K562 (cell line): ENCODE measurements at regions not wholly inside any gene's neighbourhood (a gene's known extent, or its start where the extent isn't known, plus 50 kb on each side); places are given as distances from the start of the nearest gene placed in this dataset.

Source experiments
- ETS2 ChIP-seq: IDR thresholded peaks from 2 replicates; pipeline ENCODE4 v1.6.1; 2016; ENCODE audit warnings: borderline replicate concordance, missing genetic modification characterization, mild to moderate bottlenecking, moderate library complexity, missing compliant biosample characterization; ENCODE audit not compliant: poor library complexity, severe bottlenecking
- NCOA2 ChIP-seq, 2 experiments: fragments of 450-650 bp; IDR thresholded peaks; 2 replicates each; pipeline ENCODE4 v1.6.1; 2018; ENCODE audit warnings: mild to moderate bottlenecking in 2 of 2, moderate library complexity in 1 of 2; ENCODE audit not compliant: partially characterized antibody in 2 of 2
- POLR2A ChIP-seq: fragments of 450-650 bp; conservative IDR thresholded peaks from 2 replicates; pipeline ENCODE4 v1.6.1; 2016
- POLR2AphosphoS5 ChIP-seq: IDR thresholded peaks from 2 replicates; pipeline ENCODE4 v1.6.1; 2011; ENCODE audit warnings: mild to moderate bottlenecking, low read depth, low read length, moderate library complexity; ENCODE audit not compliant: control insufficient read depth, insufficient read depth
- TBP ChIP-seq: optimal IDR thresholded peaks from 2 replicates; pipeline ENCODE3; 2011; ENCODE audit warnings: low read depth, low read length, improper control_type of control experiment
- TCF7L2 ChIP-seq: fragments of 150-350 bp; IDR thresholded peaks from 2 replicates; pipeline ENCODE4 v1.6.1; 2016; ENCODE audit warnings: low read depth, mild to moderate bottlenecking, low read length, moderate library complexity
- TF ChIP-seq, protein P1 (sequence below): fragments of 450-650 bp; conservative IDR thresholded peaks from 2 replicates; pipeline ENCODE4 v1.6.1; 2016; ENCODE audit warnings: missing genetic modification characterization, low read depth, mild to moderate bottlenecking, missing compliant biosample characterization, moderate library complexity
- TF ChIP-seq, protein P2 (sequence below), 3 experiments: IDR thresholded peaks in 2 of 3; conservative IDR thresholded peaks in 1 of 3; 2 replicates each; pipeline ENCODE4 v1.5.1; 2011 to 2012; ENCODE audit warnings: low read length in 3 of 3, mild to moderate bottlenecking in 3 of 3, control low read depth in 2 of 3, improper control_type of control experiment in 1 of 3, inconsistent platforms in 1 of 3, low read depth in 1 of 3, mixed read lengths in 1 of 3, moderate library complexity in 1 of 3; ENCODE audit not compliant: insufficient read depth in 2 of 3
- TF ChIP-seq, protein P3 (sequence below): sonication (generic); formaldehyde crosslinking; IDR thresholded peaks from 2 replicates; pipeline ENCODE4 v1.8.0; 2023; ENCODE audit warnings: mild to moderate bottlenecking, missing genetic modification reagents
- TF ChIP-seq, protein P4 (sequence below): fragments of 250-450 bp; sonication (Bioruptor Pico); IDR thresholded peaks from 2 replicates; pipeline ENCODE4 v1.5.0; 2020; ENCODE audit warnings: mild to moderate bottlenecking, borderline replicate concordance
- TF ChIP-seq, protein P5 (sequence below): sonication (generic); formaldehyde crosslinking; IDR thresholded peaks from 2 replicates; pipeline ENCODE4 v1.8.0; 2022; ENCODE audit warnings: mild to moderate bottlenecking, missing genetic modification reagents

DNA sequence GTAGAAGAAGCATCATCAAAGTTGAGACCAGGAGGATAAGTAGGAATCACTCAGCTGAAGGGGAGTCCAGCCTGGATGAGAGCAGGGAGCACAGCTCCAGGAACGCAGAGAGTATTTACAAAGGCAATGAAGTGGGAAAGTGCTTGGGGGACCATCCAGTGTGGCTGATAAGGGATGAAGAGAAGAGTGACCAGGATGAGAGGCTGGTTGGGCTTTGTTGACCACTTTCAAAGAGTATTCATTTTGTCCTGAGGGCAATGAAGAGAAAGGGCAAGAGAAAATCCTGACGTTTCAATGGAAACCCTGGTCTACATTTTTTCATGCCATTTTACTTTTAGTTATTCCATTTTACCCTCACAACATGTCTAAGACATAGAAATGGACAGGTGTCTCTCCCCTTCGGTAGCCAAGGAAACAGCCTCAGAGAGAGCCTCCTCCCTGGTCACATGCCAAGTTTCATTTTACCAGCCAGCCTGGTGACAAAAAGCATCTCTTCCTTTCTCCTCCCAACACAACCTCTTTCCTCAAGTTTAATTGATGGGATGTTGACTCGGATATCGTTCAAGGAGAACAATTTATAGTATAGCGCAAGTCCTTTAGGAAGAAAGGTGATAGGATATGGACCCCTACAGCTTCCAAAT, 492.7 kb upstream of the CLINT1 start:
- TF ChIP-seq, protein P1, sequence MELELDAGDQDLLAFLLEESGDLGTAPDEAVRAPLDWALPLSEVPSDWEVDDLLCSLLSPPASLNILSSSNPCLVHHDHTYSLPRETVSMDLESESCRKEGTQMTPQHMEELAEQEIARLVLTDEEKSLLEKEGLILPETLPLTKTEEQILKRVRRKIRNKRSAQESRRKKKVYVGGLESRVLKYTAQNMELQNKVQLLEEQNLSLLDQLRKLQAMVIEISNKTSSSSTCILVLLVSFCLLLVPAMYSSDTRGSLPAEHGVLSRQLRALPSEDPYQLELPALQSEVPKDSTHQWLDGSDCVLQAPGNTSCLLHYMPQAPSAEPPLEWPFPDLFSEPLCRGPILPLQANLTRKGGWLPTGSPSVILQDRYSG, result no peak
- TF ChIP-seq TCF7L2, result no peak
- TF ChIP-seq, protein P2, sequence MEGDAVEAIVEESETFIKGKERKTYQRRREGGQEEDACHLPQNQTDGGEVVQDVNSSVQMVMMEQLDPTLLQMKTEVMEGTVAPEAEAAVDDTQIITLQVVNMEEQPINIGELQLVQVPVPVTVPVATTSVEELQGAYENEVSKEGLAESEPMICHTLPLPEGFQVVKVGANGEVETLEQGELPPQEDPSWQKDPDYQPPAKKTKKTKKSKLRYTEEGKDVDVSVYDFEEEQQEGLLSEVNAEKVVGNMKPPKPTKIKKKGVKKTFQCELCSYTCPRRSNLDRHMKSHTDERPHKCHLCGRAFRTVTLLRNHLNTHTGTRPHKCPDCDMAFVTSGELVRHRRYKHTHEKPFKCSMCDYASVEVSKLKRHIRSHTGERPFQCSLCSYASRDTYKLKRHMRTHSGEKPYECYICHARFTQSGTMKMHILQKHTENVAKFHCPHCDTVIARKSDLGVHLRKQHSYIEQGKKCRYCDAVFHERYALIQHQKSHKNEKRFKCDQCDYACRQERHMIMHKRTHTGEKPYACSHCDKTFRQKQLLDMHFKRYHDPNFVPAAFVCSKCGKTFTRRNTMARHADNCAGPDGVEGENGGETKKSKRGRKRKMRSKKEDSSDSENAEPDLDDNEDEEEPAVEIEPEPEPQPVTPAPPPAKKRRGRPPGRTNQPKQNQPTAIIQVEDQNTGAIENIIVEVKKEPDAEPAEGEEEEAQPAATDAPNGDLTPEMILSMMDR (IDR thresholded peaks at IDR 0.05 in 2 of 3, conservative IDR thresholded peaks at IDR 0.05 in 1 of 3; ENCODE audit: insufficient read depth in 2 of 3, low read depth in 1 of 3, low read length in 3 of 3), result no peak
- TF ChIP-seq ETS2, result no peak
- TF ChIP-seq, protein P3, sequence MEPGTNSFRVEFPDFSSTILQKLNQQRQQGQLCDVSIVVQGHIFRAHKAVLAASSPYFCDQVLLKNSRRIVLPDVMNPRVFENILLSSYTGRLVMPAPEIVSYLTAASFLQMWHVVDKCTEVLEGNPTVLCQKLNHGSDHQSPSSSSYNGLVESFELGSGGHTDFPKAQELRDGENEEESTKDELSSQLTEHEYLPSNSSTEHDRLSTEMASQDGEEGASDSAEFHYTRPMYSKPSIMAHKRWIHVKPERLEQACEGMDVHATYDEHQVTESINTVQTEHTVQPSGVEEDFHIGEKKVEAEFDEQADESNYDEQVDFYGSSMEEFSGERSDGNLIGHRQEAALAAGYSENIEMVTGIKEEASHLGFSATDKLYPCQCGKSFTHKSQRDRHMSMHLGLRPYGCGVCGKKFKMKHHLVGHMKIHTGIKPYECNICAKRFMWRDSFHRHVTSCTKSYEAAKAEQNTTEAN, result no peak
- no peak for TF ChIP-seq NCOA2 (IDR thresholded peaks at IDR 0.05; ENCODE audit: partially characterized antibody in 2 of 2)
- no peak for TF ChIP-seq POLR2AphosphoS5
- TF ChIP-seq, protein P4, sequence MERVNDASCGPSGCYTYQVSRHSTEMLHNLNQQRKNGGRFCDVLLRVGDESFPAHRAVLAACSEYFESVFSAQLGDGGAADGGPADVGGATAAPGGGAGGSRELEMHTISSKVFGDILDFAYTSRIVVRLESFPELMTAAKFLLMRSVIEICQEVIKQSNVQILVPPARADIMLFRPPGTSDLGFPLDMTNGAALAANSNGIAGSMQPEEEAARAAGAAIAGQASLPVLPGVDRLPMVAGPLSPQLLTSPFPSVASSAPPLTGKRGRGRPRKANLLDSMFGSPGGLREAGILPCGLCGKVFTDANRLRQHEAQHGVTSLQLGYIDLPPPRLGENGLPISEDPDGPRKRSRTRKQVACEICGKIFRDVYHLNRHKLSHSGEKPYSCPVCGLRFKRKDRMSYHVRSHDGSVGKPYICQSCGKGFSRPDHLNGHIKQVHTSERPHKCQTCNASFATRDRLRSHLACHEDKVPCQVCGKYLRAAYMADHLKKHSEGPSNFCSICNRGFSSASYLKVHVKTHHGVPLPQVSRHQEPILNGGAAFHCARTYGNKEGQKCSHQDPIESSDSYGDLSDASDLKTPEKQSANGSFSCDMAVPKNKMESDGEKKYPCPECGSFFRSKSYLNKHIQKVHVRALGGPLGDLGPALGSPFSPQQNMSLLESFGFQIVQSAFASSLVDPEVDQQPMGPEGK (CRISPR knock-in tag), result no peak
- TF ChIP-seq, protein P5, sequence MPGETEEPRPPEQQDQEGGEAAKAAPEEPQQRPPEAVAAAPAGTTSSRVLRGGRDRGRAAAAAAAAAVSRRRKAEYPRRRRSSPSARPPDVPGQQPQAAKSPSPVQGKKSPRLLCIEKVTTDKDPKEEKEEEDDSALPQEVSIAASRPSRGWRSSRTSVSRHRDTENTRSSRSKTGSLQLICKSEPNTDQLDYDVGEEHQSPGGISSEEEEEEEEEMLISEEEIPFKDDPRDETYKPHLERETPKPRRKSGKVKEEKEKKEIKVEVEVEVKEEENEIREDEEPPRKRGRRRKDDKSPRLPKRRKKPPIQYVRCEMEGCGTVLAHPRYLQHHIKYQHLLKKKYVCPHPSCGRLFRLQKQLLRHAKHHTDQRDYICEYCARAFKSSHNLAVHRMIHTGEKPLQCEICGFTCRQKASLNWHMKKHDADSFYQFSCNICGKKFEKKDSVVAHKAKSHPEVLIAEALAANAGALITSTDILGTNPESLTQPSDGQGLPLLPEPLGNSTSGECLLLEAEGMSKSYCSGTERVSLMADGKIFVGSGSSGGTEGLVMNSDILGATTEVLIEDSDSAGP (CRISPR knock-in tag), result no peak
- no peak for TF ChIP-seq TBP
- no peak for TF ChIP-seq POLR2A
